ENCODE measurements at regions not wholly inside any gene's neighbourhood (a gene's known extent, or its start where the extent isn't known, plus 50 kb on each side); places are given as distances from the start of the nearest gene placed in this dataset.

- DNase-seq (ENCODE audit: low spot score), result no peak
Observed at GRCh38 chr3:87175732-87176131, 51.4 kb upstream of the CHMP2B start.

DNA sequence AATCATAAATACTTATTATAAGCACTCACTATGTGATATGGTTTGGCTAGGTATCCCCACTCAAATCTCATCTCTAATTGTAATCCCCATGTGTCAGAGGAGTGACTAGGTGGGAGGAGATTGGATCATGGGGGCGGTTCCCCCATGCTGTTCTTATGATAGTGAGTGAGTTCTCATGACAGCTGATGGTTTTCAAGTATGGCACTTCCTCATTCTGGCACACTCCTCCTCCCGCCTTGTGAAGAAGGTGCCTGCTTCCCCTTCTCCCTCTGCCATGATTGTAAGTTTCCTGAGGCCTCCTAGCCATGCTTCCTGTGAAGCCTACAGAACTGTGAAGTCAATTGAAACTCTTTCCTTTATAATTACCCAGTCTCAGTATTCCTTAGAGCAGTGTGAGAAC, 53.3 kb upstream of the CHMP2B start:
- DNase-seq (ENCODE audit: low spot score), result no peak

DNA sequence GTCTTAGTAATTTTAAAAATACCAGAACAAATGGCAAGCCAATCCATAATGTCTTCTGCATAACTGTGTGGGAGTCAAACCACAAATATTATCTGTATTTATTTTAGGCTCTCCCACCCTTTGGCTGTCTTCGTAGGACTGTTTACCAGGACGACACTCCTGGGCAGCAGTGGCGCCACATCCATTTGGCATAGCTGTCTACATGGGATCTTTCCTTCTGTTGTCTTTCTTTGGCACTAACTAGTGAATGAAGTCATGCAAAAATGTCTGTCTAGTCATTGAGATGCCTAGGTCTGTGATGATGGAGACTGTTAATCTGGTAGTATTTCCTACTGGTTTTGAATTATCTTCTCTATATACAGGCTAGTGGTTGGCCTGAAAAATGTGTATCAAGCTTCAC, 54.0 kb upstream of the CHMP2B start:
- no peak for DNase-seq (ENCODE audit: low spot score)

DNA sequence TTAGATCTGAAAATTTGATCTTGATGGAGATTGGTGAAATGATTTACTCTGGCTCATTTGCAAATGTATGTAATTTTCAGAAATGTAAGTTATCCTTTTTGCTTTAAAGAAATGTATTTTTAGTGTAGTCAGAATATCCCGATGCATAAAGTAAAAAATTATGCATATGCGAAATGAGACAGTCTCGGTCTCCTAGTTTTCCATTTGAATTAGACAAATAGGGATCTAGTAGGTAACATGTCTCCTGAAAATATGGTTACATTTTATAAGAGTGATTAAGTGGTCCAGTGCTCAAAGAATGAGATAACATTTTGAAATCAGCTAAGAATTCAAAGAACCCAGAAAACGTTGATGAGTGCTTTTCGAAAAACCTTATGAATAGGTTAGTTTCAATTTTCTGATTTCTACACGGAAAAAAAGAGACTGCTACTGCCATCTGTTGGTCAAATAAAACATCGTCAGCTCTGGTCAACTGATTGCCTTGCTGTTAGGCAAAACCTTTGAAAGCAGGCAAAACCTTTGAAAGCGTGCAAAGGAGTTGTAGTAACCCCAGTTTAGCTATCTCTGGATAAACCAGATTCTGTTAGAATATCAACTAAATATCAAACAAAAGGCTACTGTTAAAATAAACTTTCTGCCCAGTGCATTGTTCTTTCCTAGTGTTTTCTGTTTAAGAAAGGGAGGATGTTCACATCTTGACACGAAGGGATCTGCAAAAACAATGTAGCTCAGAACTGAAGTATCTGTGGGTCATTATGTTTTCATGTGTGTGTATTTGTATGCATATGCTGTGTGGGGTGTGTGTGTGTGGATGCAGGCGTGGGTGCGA, 59.3 kb upstream of the CHMP2B start:
- DNase-seq (ENCODE audit: low spot score), result peak; percentile 42

DNA sequence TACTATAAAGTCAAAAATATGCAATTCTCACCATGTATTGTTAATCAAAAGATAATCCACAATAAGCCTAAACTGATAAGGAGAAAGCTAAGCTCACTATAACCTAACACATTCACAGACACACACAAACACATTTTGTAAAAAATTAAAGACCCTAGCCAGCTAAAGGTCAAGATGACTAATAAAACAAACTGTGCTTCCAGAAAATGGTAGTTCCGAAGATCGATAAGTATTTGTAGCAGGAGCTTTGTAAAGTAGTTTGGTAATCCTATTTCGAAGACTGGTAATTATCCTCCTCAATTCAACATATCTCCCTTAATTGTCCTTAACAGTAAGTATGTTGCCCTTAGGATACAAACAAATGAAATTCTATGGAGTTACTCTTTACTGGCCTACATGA, 62.9 kb upstream of the CHMP2B start:
- no peak for DNase-seq (ENCODE audit: low spot score)

DNA sequence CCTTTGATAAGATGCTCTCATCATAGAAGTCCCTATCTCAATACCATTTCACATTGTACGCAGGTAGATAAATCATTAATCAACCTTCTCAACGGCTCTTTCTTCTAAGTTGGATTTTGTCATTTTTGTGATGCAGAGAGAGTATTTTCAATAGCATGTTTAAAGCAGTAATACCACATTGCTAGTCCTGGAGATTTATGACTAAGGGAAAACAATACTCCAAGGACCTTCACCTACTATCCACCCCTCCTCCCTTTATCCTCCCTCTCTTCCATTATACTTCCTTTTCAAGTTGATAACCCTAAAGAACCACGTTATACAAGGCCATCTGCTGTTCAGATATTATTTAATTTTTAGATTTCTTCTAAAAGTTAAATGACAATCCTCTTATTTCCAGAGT, 65.3 kb upstream of the CHMP2B start:
- no peak for DNase-seq (ENCODE audit: low spot score)

DNA sequence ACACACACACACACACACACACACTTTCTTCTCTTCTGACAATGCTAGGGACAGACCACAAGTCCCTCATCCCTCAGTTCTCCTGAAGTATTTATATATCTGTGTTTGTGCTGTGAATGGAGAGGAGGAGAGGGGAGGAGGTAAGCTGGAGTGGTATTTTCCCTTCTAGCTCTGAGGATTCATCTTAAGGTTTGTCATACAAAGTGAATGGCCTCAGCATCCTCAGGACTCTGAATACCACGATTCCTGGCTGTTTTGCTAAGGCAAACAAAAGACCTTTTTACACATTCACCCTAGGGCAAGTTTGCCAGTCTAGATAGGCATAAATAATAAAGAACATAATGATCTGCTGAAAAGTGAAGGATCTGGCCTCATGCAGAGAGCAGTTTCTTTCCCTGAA, 65.7 kb upstream of the CHMP2B start:
- no peak for DNase-seq (ENCODE audit: low spot score)

DNA sequence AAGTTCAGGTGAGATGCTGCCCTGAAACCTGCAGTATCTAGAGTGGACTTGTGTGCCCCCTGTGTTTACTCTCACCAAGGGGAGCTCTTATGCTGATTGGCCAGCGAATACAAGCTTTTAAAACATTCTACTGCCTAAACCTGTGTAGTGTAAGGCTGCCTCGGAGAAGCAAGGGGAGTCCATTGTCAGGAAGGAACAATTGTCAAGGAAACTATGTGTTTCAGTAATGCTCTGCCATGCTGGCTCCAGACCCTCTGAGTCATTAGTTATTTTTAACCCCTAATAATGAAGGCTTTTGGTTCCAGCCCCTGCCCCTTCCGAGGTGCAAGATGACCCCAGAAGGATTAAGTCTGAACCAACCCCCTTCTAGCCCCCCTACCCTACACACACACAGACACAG, 66.1 kb upstream of the CHMP2B start:
- no peak for DNase-seq (ENCODE audit: low spot score)

DNA sequence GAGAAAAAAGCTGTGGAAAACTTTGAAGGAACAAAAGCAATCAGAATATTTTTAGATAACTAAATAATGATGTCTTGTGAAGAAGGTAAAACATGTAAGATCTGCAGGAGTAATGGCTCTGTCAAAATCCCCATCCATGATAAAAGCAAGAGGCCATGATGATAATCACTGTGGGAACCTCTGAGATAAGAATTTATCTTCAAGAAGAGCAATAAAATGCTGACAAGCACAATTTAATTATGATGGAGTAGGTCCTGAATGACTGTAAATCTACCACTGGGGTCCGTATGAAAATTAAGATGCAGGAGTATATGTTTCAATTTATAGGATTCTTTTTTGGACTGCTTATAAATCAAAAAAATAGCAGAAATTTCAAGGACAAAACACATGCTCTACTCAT, 68.3 kb upstream of the CHMP2B start:
- no peak for DNase-seq (ENCODE audit: low spot score)

DNA sequence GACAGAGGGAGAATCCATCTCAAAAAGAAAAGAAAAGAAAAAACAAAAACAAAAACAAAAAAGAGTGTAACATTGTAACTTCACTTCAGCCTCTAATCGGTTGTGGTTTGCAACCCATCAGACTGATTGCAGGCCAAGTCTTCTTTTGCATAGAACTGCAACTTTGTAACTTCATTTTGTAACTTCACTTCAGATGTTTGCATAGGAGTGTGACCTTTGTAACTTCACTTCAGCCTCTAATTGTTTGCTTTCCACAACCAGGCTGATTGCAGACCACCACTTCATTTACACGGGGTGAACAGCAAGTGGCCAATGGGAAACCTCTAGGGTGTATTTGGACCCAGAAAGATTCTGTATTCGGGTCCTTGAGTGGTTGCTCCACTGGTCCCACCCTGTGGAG, 79.1 kb upstream of the CHMP2B start:
- DNase-seq (ENCODE audit: low spot score), result no peak

DNA sequence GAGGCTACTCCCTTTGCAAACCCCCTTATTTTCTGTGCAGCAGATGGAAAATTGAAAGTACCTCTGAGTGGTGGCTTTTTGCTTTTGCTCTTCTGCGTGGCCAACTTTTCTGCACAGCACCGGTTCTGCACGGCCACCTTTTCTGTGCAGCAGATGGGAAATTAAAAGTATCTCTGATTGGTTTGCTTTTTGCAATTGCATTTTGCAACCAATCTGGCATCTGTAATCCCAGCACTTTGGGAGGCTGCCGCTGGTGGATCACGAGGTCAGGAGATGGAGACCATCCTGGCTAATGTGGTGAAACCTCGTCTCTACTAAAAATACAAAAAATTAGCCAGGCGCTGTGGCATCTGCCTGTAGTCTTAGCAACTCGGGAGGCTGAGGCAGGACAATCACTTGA, 79.5 kb upstream of the CHMP2B start:
- DNase-seq (ENCODE audit: low spot score), result no peak

GRCh38 chr3:87145553-87145952, 81.6 kb upstream of the CHMP2B start:
- DNase-seq (ENCODE audit: low spot score), result peak; percentile 55

DNA sequence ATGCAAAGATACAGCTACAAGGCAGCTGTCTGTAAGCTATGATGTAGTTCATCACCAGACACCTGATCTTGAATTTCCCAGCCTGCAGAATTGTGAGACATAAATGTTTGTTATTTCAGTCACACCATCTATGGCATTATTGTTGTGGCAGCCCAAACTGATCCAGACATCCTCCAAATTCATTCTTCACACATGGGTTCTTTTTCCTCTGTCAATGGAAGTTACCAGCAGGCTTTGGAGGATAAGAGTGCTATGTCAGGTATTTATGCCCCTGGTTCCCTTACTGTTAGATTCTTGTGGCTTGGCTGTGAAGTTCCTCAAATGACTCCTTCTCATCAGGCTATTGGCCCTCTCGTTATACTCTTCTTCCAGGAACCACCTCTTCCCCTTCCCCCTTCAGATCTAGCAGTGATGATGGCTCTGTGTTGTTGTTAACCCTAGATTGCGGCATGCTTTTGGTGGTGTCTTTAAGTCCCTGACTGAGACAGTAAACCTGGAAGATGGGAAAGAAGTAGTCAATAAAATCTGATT, 91.0 kb upstream of the CHMP2B start:
- DNase-seq (ENCODE audit: low spot score), result no peak

GRCh38 chr3:87135412-87135811, 91.7 kb upstream of the CHMP2B start:
- no peak for DNase-seq (ENCODE audit: low spot score)

- no peak for DNase-seq (ENCODE audit: low spot score)
Observed at GRCh38 chr3:87132801-87133200, 94.3 kb upstream of the CHMP2B start.

- DNase-seq (ENCODE audit: low spot score), result no peak
Observed at GRCh38 chr3:87128006-87128405, 99.1 kb upstream of the CHMP2B start.

GRCh38 chr3:87127281-87127680, 99.8 kb upstream of the CHMP2B start:
- DNase-seq (ENCODE audit: low spot score), result no peak

DNA sequence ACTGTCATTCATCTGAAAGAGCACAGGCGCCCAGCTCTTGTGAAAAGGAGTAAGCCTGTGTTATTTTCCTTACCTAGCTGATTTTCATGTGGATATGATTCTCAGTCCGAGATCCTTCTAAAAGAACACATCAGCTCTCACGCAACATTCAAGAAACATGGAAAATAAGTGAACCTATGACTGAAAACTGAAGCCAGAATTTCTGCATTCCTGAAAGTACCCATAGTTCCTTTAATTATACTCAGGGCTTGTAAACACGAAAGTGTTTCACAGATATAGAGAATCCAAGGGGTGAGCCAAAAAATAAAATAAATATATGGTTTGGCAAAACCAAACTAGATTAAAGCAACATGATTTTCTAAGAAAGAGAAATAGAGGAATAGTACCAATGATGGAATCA, 100.8 kb upstream of the CHMP2B start:
- no peak for DNase-seq (ENCODE audit: low spot score)

DNA sequence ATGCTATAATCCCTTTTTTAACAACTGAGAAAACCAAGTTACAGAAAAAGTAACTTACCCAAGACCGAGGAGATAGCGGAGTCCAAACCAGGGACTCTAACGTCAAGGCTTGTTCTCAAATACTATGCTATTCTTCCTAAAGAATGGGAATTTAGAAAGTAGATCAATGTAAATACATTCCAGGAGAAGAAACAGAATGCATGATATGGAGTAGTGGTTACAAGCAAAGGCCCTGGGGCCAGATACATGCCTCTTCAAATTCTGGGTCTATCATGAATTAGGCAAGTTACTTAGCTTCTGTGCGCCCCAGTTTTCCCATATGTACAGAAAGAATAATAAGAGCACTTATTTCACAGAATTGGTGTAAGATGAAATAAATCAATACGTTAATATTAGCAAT, 102.0 kb upstream of the CHMP2B start:
- no peak for DNase-seq (ENCODE audit: low spot score)

GRCh38 chr3:87122766-87123165, 104.3 kb upstream of the CHMP2B start:
- no peak for DNase-seq (ENCODE audit: low spot score)

DNA sequence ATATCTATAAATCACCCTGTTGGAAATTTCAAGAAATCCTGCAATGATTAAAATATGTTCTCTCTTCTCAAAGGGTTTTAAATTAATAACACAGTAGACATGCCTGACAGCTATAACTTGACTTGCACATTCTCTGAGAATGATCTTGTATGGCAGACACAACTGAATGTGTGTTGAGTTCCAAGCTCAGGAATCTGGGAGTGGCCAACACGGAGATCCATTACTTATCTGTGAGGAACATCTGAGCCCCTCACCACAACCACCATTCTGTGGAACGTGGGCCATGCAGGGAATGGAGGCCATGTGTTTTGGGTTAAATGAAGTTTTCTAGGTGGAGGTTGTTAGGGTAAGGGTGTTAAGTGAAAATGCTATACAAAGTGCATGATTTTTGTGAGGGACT, 105.3 kb upstream of the CHMP2B start:
- no peak for DNase-seq (ENCODE audit: low spot score)

DNA sequence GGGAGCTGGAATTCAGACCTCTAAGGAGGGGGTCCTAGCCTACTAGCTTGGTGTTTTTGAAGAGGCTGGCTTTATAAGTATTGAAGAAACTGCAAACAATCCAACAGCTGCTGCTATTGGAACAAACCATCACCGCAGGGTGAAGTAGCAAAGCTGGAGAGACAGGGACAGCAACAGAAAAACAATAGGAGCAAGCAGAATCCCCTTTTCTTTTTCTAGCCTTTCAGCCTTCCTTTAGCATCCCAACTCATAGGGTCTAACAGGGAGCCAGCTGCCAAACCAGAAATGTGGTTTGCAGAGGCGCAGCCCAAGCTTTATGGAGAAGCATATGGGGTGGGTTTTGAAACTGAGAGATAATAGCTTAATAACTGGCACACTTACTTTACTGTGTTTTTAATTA, 106.2 kb upstream of the CHMP2B start:
- DNase-seq (ENCODE audit: low spot score), result peak; percentile 66

DNA sequence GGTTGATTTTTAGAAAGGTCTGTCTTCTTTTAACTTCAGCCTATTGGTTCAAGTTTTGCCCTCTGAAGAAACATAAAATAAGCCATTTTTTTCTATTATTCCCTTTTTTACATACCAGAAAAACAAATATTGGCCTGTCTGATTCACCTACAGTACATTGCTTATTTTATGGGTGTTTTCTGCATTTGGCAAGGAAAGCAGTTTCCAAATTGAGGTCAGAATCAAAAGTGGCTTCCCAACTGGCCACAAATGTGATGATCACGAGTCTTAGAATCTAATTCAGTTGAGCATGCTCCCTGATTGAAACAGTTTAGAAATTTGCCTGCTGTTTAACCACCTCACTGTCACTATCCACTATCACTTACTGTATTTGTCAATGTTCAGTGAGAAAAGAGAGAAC, 106.9 kb upstream of the CHMP2B start:
- no peak for DNase-seq (ENCODE audit: low spot score)

DNA sequence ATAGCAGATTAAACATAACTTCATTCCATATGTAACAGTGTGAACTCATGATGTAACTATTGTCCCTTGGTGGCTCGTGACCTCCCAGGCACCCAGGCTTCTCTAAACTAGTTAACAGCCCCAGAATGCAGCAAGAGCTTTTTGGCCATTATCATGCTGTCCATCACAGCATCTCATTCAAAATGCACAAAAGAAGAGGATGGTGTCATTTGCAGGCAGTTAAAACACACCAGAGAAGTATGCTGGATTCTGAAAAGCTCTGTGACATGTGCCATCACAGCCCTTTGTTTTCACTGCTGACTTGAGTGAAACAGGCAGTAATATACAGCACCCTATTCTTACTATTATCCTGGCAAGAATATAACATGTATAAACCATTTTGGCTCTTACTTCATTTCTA, 117.6 kb upstream of the CHMP2B start:
- DNase-seq (ENCODE audit: low spot score), result no peak

All from iPS-NIHi11 (cell line).